H9 (cell line): ENCODE measurements at regions not wholly inside any gene's neighbourhood (a gene's known extent, or its start where the extent isn't known, plus 50 kb on each side); places are given as distances from the start of the nearest gene placed in this dataset.

Source experiments
- DNase-seq: peaks from one replicate; pipeline ENCODE4 v3.0.0-alpha.2; 2017
- H2AFZ ChIP-seq: one replicate; pipeline ENCODE4 v1.6.1; 2013; ENCODE audit warnings: mild to moderate bottlenecking, low read length, control low read depth, moderate library complexity
- H2AK5ac ChIP-seq: 2 replicates; pipeline ENCODE4 v1.6.1; 2013; ENCODE audit warnings: low read length, control low read depth, mixed read lengths; ENCODE audit not compliant: insufficient read length
- H2BK120ac ChIP-seq: one replicate; pipeline ENCODE4 v1.6.1; 2013; ENCODE audit warnings: low read depth, mild to moderate bottlenecking, low read length, control low read depth, inconsistent platforms; ENCODE audit not compliant: poor library complexity, severe bottlenecking
- H2BK12ac ChIP-seq: 2 replicates; pipeline ENCODE4 v1.6.1; 2013; ENCODE audit warnings: low read length, control low read depth, mixed read lengths, low read depth; ENCODE audit not compliant: insufficient read length
- H2BK15ac ChIP-seq: 2 replicates; pipeline ENCODE4 v1.6.1; 2013; ENCODE audit warnings: low read depth, low read length, control low read depth
- H2BK20ac ChIP-seq: one replicate; pipeline ENCODE4 v1.6.1; 2013; ENCODE audit warnings: low read depth, mild to moderate bottlenecking, low read length, control low read depth, inconsistent platforms; ENCODE audit not compliant: poor library complexity, severe bottlenecking
- H2BK5ac ChIP-seq: 2 replicates; pipeline ENCODE4 v1.6.1; 2013; ENCODE audit warnings: low read length, control low read depth, mixed read lengths; ENCODE audit not compliant: insufficient read length
- H3K14ac ChIP-seq: 2 replicates; pipeline ENCODE4 v1.6.1; 2013; ENCODE audit warnings: low read length, control low read depth; ENCODE audit not compliant: insufficient read depth
- H3K18ac ChIP-seq: 2 replicates; pipeline ENCODE4 v1.6.1; 2013; ENCODE audit warnings: low read depth, mild to moderate bottlenecking, mixed read lengths, low read length, control low read depth; ENCODE audit not compliant: insufficient read length
- H3K23ac ChIP-seq: 2 replicates; pipeline ENCODE4 v1.6.1; 2013; ENCODE audit warnings: low read length, control low read depth, mixed read lengths, low read depth; ENCODE audit not compliant: insufficient read length
- H3K23me2 ChIP-seq: 2 replicates; pipeline ENCODE4 v1.6.1; 2013; ENCODE audit warnings: low read depth, mild to moderate bottlenecking, mixed read lengths, low read length, control low read depth; ENCODE audit not compliant: insufficient read length, poor library complexity, severe bottlenecking
- H3K27ac ChIP-seq: 2 replicates; pipeline ENCODE4 v1.5.1; 2013; ENCODE audit warnings: low read length, control low read depth, mixed read lengths, low read depth; ENCODE audit not compliant: insufficient read length
- H3K27me3 ChIP-seq: 2 replicates; pipeline ENCODE4 v1.6.1; 2013; ENCODE audit warnings: low read length, control low read depth, inconsistent platforms; ENCODE audit not compliant: insufficient read depth
- H3K4ac ChIP-seq: 2 replicates; pipeline ENCODE4 v1.6.1; 2013; ENCODE audit warnings: low read depth, mild to moderate bottlenecking, control low read depth, inconsistent platforms, low read length, moderate library complexity
- H3K4me1 ChIP-seq: 2 replicates; pipeline ENCODE4 v1.6.1; 2013; ENCODE audit warnings: low read length, control low read depth, inconsistent platforms; ENCODE audit not compliant: insufficient read depth
- H3K4me2 ChIP-seq: 2 replicates; pipeline ENCODE4 v1.6.1; 2013; ENCODE audit warnings: low read length, control low read depth, mixed read lengths; ENCODE audit not compliant: insufficient read length, insufficient read depth
- H3K56ac ChIP-seq: 2 replicates; pipeline ENCODE4 v1.6.1; 2013; ENCODE audit warnings: low read depth, mild to moderate bottlenecking, mixed read lengths, low read length, control low read depth; ENCODE audit not compliant: insufficient read length
- H3K79me1 ChIP-seq: 2 replicates; pipeline ENCODE4 v1.6.1; 2013; ENCODE audit warnings: low read depth, mild to moderate bottlenecking, moderate library complexity, low read length, control low read depth, inconsistent platforms; ENCODE audit not compliant: insufficient read depth, poor library complexity, severe bottlenecking
- H3K79me2 ChIP-seq: 2 replicates; pipeline ENCODE4 v1.6.1; 2013; ENCODE audit warnings: low read length, control low read depth, inconsistent platforms; ENCODE audit not compliant: insufficient read depth
- H3K9ac ChIP-seq: 2 replicates; pipeline ENCODE4 v1.6.1; 2013; ENCODE audit warnings: low read length, control low read depth, mixed read lengths; ENCODE audit not compliant: insufficient read length; ENCODE audit errors: extremely low read depth
- H3K9me3 ChIP-seq: one replicate; pipeline ENCODE4 v1.6.1; 2013; ENCODE audit warnings: low read depth, low read length, inconsistent platforms; ENCODE audit not compliant: control insufficient read depth
- H3T11ph ChIP-seq: one replicate; pipeline ENCODE4 v1.6.1; 2013; ENCODE audit warnings: mild to moderate bottlenecking, low read length, control low read depth, inconsistent platforms
- H4K20me1 ChIP-seq: one replicate; pipeline ENCODE4 v1.6.1; 2013; ENCODE audit not compliant: control insufficient read depth, insufficient read length, insufficient read depth
- H4K5ac ChIP-seq: 2 replicates; pipeline ENCODE4 v1.6.1; 2013; ENCODE audit warnings: low read depth, mild to moderate bottlenecking, mixed read lengths, low read length, control low read depth; ENCODE audit not compliant: insufficient read length
- H4K8ac ChIP-seq: replicated peaks from 2 replicates; pipeline ENCODE4 v1.6.1; 2013; ENCODE audit warnings: low read length, control low read depth, mixed read lengths, low read depth; ENCODE audit not compliant: insufficient read length
- H4K91ac ChIP-seq: 2 replicates; pipeline ENCODE4 v1.6.1; 2013; ENCODE audit warnings: low read depth, mild to moderate bottlenecking, moderate library complexity, mixed read lengths, low read length, control low read depth; ENCODE audit not compliant: insufficient read length
- H3K27ac Mint-ChIP-seq, 3 experiments: 2 replicates in 2 of 3; 3 replicates in 1 of 3; pipeline ENCODE4 v1.8.0; 2020 to 2021; ENCODE audit warnings: mixed read lengths in 3 of 3, mild to moderate bottlenecking in 1 of 3, moderate library complexity in 1 of 3
- H3K27me3 Mint-ChIP-seq: 2 replicates; pipeline ENCODE4 v1.8.0; 2021; ENCODE audit warnings: low read depth, mild to moderate bottlenecking, moderate library complexity, mixed read lengths
- H3K36me3 Mint-ChIP-seq, 3 experiments: 2 replicates in 2 of 3; 3 replicates in 1 of 3; pipeline ENCODE4 v1.8.0; 2020 to 2021; ENCODE audit warnings: low read depth in 3 of 3, mixed read lengths in 3 of 3; ENCODE audit not compliant: insufficient read depth in 1 of 3
- H3K4me1 Mint-ChIP-seq, 2 experiments: 2 replicates each; pipeline ENCODE4 v1.8.0; 2020; ENCODE audit warnings: mixed read lengths in 2 of 2
- H3K4me3 Mint-ChIP-seq, 2 experiments: 2 replicates in 1 of 2; 3 replicates in 1 of 2; pipeline ENCODE4 v1.8.0; 2020 to 2021; ENCODE audit warnings: mild to moderate bottlenecking in 2 of 2, mixed read lengths in 2 of 2, moderate library complexity in 1 of 2
- H3K9me3 Mint-ChIP-seq, 2 experiments: 2 replicates in 1 of 2; 3 replicates in 1 of 2; pipeline ENCODE4 v1.8.0; 2020; ENCODE audit warnings: mild to moderate bottlenecking in 2 of 2, mixed read lengths in 2 of 2, moderate library complexity in 1 of 2
- CTCF ChIP-seq: fragments of 200-600 bp; sonication (generic); conservative IDR thresholded peaks from 3 replicates; pipeline ENCODE4 v1.8.0; 2021; ENCODE audit warnings: antibody characterized with exemption, mild to moderate bottlenecking
- WGBS: extraction: QIAGEN DNeasy Blood & Tissue Kit; methylation state at CpG from one replicate; pipeline ENCODE4 v1.1.7; 2013; ENCODE audit warnings: missing lambda C conversion rate, low lambda C conversion rate, mixed read lengths; ENCODE audit not compliant: insufficient read length; ENCODE audit errors: extremely low coverage; 5-methylcytosine and 5-hydroxymethylcytosine counted together

- no peak overlapping the region for H3K27ac ChIP-seq
- TF ChIP-seq CTCF: no peak
- no peak overlapping the region for H4K8ac ChIP-seq
- H4K5ac ChIP-seq: no peak overlapping the region
- peaks cover 12 to 22% of the 10 kb centered on the region in 2 experiments for H3K4me1 Mint-ChIP-seq
- H3K4ac ChIP-seq: no peak overlapping the region
- H3K56ac ChIP-seq: no peak overlapping the region
- H3K27ac Mint-ChIP-seq: no peak overlapping the region
- H3K23ac ChIP-seq: no peak overlapping the region
- no peak overlapping the region for H2BK20ac ChIP-seq
- H2AFZ ChIP-seq: no peak overlapping the region
- H3K9me3 ChIP-seq: no peaks in the 10 kb centered on the region
- no peak overlapping the region for H2BK120ac ChIP-seq
- no peak overlapping the region for H2BK15ac ChIP-seq
- no peaks in the 10 kb centered on the region for H3K79me1 ChIP-seq
- no peaks in the 10 kb centered on the region for H3K27me3 Mint-ChIP-seq
- WGBS: no CpG with 5 or more reads among the region's 3 CpGs
- no peak overlapping the region for H2BK5ac ChIP-seq
- H2AK5ac ChIP-seq: no peak overlapping the region
- H3K9ac ChIP-seq: no peak overlapping the region
- no peak overlapping the region for H3K4me2 ChIP-seq
- no peaks in the 10 kb centered on the region; the same call in 1 of the 2 replicates for H3K4me1 ChIP-seq
- H3K79me2 ChIP-seq: no peaks in the 10 kb centered on the region
- no peak overlapping the region for H3T11ph ChIP-seq
- no peak overlapping the region for H4K91ac ChIP-seq
- no peak overlapping the region for H3K14ac ChIP-seq
- H3K36me3 Mint-ChIP-seq: peaks cover 3 to 9% (median 5%) of the 10 kb centered on the region in 3 experiments; a peak in 3 of 7 replicates
- H3K27me3 ChIP-seq: no peaks in the 10 kb centered on the region
- no peak for DNase-seq
- H2BK12ac ChIP-seq: no peak overlapping the region
- H3K9me3 Mint-ChIP-seq: peaks cover 0 to 6% of the 10 kb centered on the region in 2 experiments; a peak in 2 of 5 replicates
- no peaks in the 10 kb centered on the region for H4K20me1 ChIP-seq
- no peak overlapping the region for H3K4me3 Mint-ChIP-seq
- H3K18ac ChIP-seq: no peak overlapping the region
- H3K23me2 ChIP-seq: no peaks in the 10 kb centered on the region
Measured at GRCh38 chr2:199128476-199129229, 329.1 kb downstream of the SATB2 start.
